ENCODE measurements at regions not wholly inside any gene's neighbourhood (a gene's known extent, or its start where the extent isn't known, plus 50 kb on each side); places are given as distances from the start of the nearest gene placed in this dataset. TPM values are rescaled to one million over a fixed set of nuclear protein-coding genes. Genes with fewer than 3 reads are reported as not detected.

Small RNA genes in the stretch of these regions (small RNA-seq; reads per million reads assigned to genes)
- not detected for gene COX6B1P7 (ENCODE audit: insufficient read depth)
